Adrenal gland (tissue), 5 donors: ENCODE measurements at regions not wholly inside any gene's neighbourhood (a gene's known extent, or its start where the extent isn't known, plus 50 kb on each side); places are given as distances from the start of the nearest gene placed in this dataset.

Experiments used
- CTCF ChIP-seq, 6 experiments: fragments of 450-650 bp in 4 of 6; fragments of 200-600 bp in 2 of 6; sonication (generic) in 1 of 6; IDR thresholded peaks; 1 replicate in 5 of 6; 2 replicates in 1 of 6; pipeline versions ENCODE4 v1.5.1 to v1.8.0; 2016 to 2021; ENCODE audit warnings: antibody characterized with exemption in 6 of 6, mild to moderate bottlenecking in 2 of 6, moderate library complexity in 1 of 6
- POLR2A ChIP-seq, 2 donors: fragments of 450-650 bp; IDR thresholded peaks; one replicate each; pipeline ENCODE4 v1.6.1; 2017; ENCODE audit warnings: antibody characterized with exemption in 2 of 2, mild to moderate bottlenecking in 2 of 2, moderate library complexity in 1 of 2
- donor health status: DM: no; HTN: no; CAD: no.

GRCh38 chr18:1177232-1177631, 272.6 kb downstream of the ADCYAP1 start:
- TF ChIP-seq POLR2A (IDR thresholded peaks at IDR 0.05) = no peak
- TF ChIP-seq CTCF (IDR thresholded peaks at IDR 0.05) = no peak
